NCI-H187 treated with DMSO at 0.1 percent for 48 hours (cell line): ENCODE measurements at regions not wholly inside any gene's neighbourhood (a gene's known extent, or its start where the extent isn't known, plus 50 kb on each side); places are given as distances from the start of the nearest gene placed in this dataset.

Experiments used
- DNase-seq: peaks from one replicate; lab custom pipeline; 2025; lab: John Stamatoyannopoulos, UW

GRCh38 chr5:3393920-3394597, 201.6 kb upstream of the IRX1 start:
- DNase-seq, result peak; percentile 38

- no peak for DNase-seq
Measured at GRCh38 chr5:3393122-3393919, 202.3 kb upstream of the IRX1 start.

GRCh38 chr5:3392306-3392939, 203.2 kb upstream of the IRX1 start:
- no peak for DNase-seq

GRCh38 chr5:3391210-3391609, 204.4 kb upstream of the IRX1 start:
- no peak for DNase-seq

GRCh38 chr5:3389471-3390026, 206.1 kb upstream of the IRX1 start:
- no peak for DNase-seq

- no peak for DNase-seq
Measured at GRCh38 chr5:3386637-3387036, 209.0 kb upstream of the IRX1 start.

GRCh38 chr5:3385991-3386519, 209.6 kb upstream of the IRX1 start:
- no peak for DNase-seq

GRCh38 chr5:3384531-3384930, 211.1 kb upstream of the IRX1 start:
- DNase-seq, result no peak

- no peak for DNase-seq
Measured at GRCh38 chr5:3382782-3383181, 212.8 kb upstream of the IRX1 start.

- DNase-seq, result no peak
Measured at GRCh38 chr5:3382151-3382550, 213.5 kb upstream of the IRX1 start.

GRCh38 chr5:3381206-3381825, 214.3 kb upstream of the IRX1 start:
- no peak for DNase-seq

GRCh38 chr5:3380689-3381088, 214.9 kb upstream of the IRX1 start:
- no peak for DNase-seq

GRCh38 chr5:3377831-3378230, 217.8 kb upstream of the IRX1 start:
- DNase-seq, result no peak

GRCh38 chr5:3377176-3377575, 218.5 kb upstream of the IRX1 start:
- no peak for DNase-seq

- DNase-seq, result no peak
Measured at GRCh38 chr5:3376611-3377010, 219.0 kb upstream of the IRX1 start.

- DNase-seq, result no peak
Measured at GRCh38 chr5:3375586-3376311, 219.9 kb upstream of the IRX1 start.

GRCh38 chr5:3373391-3373790, 222.2 kb upstream of the IRX1 start:
- DNase-seq, result no peak

- no peak for DNase-seq
Measured at GRCh38 chr5:3372289-3372688, 223.3 kb upstream of the IRX1 start.

- no peak for DNase-seq
Measured at GRCh38 chr5:3365501-3366215, 230.0 kb upstream of the IRX1 start.

GRCh38 chr5:3364941-3365340, 230.7 kb upstream of the IRX1 start:
- DNase-seq, result no peak

- DNase-seq, result no peak
Measured at GRCh38 chr5:3364433-3364832, 231.2 kb upstream of the IRX1 start.
